Skeletal muscle tissue (tissue), 3 donors: ENCODE measurements at regions not wholly inside any gene's neighbourhood (a gene's known extent, or its start where the extent isn't known, plus 50 kb on each side); places are given as distances from the start of the nearest gene placed in this dataset.
A peak's percentile ranks its signal among the peaks of the same experiment; 100 is the strongest.

Experiments used
- H3K27ac ChIP-seq: one replicate; pipeline ENCODE4 v1.7.0; 2013; ENCODE audit warnings: mild to moderate bottlenecking, low read depth, low read length, inconsistent platforms
- H3K27me3 ChIP-seq, 3 donors: one replicate each; pipeline ENCODE4 v1.7.0; 2013; ENCODE audit warnings: low read length in 3 of 3; ENCODE audit not compliant: control insufficient read depth in 3 of 3, insufficient read depth in 3 of 3
- H3K36me3 ChIP-seq, 3 donors: one replicate each; pipeline ENCODE4 v1.7.0; 2013; ENCODE audit warnings: low read length in 3 of 3; ENCODE audit not compliant: control insufficient read depth in 3 of 3, insufficient read depth in 3 of 3
- H3K4me1 ChIP-seq, 3 donors: one replicate each; pipeline ENCODE4 v1.7.0; 2013; ENCODE audit warnings: low read length in 3 of 3, mild to moderate bottlenecking in 3 of 3; ENCODE audit not compliant: control insufficient read depth in 3 of 3, insufficient read depth in 3 of 3
- H3K4me3 ChIP-seq, 3 donors: one replicate each; pipeline ENCODE4 v1.7.0; 2013; ENCODE audit warnings: low read length in 3 of 3
- H3K9ac ChIP-seq, 3 donors: one replicate each; pipeline ENCODE4 v1.7.0; 2013; ENCODE audit warnings: low read length in 3 of 3, mild to moderate bottlenecking in 3 of 3, moderate library complexity in 2 of 3, low read depth in 1 of 3
- H3K9me3 ChIP-seq, 3 donors: one replicate each; pipeline ENCODE4 v1.7.0; 2013; ENCODE audit warnings: low read length in 3 of 3; ENCODE audit not compliant: control insufficient read depth in 3 of 3
- donor health status: Osteomylitis.

DNA sequence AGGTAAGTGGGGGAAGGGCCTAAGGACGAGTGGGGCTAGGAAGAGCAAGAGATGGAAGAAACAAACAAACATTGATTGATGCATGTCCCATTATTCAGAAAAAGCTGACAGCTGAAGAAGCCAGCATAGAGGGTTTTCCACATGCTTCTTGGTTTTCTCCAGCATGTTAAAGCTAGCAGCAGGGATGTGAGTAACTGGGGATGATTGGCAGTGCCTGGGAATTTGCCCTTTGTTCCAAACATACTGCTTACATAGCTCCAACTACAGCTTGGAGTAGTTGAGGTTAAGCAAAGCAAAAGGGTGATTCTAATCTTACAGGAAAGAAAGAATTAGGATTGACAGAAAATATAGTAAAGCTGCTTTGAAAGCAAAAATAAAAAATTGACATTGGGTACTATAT lies 68.0 kb upstream of the IFNG-AS1 start:
- H3K27me3 ChIP-seq: no peaks in the 10 kb centered on the region
- H3K4me1 ChIP-seq: peaks cover 0 to 13% (median 0%) of the 10 kb centered on the region in 3 donors
- H3K9me3 ChIP-seq: no peaks in the 10 kb centered on the region
- no peak overlapping the region for H3K9ac ChIP-seq
- H3K27ac ChIP-seq: no peak overlapping the region
- no peak overlapping the region for H3K4me3 ChIP-seq
- H3K36me3 ChIP-seq: no peaks in the 10 kb centered on the region

- no peak overlapping the region for H3K4me3 ChIP-seq
Measured at GRCh38 chr12:67922245-67922644, 67.0 kb upstream of the IFNG-AS1 start.

DNA sequence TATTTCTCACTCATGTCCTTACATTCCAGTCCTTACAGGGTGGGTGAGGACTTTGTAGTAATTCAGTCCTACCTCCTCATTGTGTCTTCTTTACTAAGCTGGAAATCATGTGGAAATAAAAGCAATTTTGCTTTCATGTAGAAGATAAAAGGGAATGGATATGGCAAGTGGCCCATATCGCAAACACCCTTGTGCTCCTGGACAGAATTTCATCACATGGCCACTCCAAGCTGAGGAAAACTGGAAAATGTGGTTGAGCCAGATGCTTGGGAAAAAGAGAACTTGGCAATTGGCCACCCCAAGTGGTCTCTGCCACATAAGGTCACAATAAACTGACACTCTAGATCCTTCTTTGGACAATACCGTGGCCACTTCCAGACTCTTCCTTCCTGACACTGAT lies 64.2 kb upstream of the IFNG-AS1 start:
- H3K27me3 ChIP-seq: no peaks in the 10 kb centered on the region
- H3K9ac ChIP-seq: no peak overlapping the region
- H3K4me1 ChIP-seq: peaks cover 10 to 25% (median 10%) of the 10 kb centered on the region in 3 donors
- H3K36me3 ChIP-seq: no peaks in the 10 kb centered on the region
- no peak overlapping the region for H3K27ac ChIP-seq
- H3K4me3 ChIP-seq: no peak overlapping the region
- no peaks in the 10 kb centered on the region for H3K9me3 ChIP-seq

More at GRCh38 chr12:67922245-67922644, 67.0 kb upstream of the IFNG-AS1 start:
- Histone ChIP-seq H3K9ac (no peak overlapping the region), H3K27ac (no peak overlapping the region), H3K36me3 (no peaks in the 10 kb centered on the region), H3K27me3 (no peaks in the 10 kb centered on the region), H3K4me1 (peaks cover 0 to 10% (median 0%) of the 10 kb centered on the region in 3 donors), H3K9me3 (no peaks in the 10 kb centered on the region)

DNA sequence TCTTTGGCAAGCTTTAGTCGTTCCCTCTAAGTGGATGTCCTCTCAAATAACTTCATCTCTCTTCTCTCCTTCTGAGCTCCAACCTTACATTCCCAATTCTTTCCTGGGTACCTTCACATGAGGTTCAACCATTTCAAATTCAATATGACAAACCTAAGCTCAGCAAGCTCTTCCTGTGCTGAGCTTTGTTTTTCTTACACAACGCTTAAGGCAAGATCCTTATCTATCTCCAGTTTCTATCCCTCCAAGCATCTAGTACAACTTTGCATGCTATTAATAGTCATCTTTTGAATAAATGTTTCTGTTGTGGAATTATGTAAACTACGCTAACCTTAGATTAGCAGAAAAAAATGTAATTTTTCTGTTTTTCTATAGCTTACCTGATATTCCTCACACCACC lies 63.7 kb upstream of the IFNG-AS1 start:
- H3K9me3 ChIP-seq: no peaks in the 10 kb centered on the region
- no peaks in the 10 kb centered on the region for H3K27me3 ChIP-seq
- peaks cover 10 to 28% (median 10%) of the 10 kb centered on the region in 3 donors for H3K4me1 ChIP-seq
- H3K4me3 ChIP-seq: no peak overlapping the region
- no peak overlapping the region for H3K9ac ChIP-seq
- no peak overlapping the region for H3K27ac ChIP-seq
- no peaks in the 10 kb centered on the region for H3K36me3 ChIP-seq

GRCh38 chr12:67926063-67926462 lies 63.2 kb upstream of the IFNG-AS1 start:
- peaks cover 10 to 28% (median 10%) of the 10 kb centered on the region in 3 donors for H3K4me1 ChIP-seq
- H3K27me3 ChIP-seq: no peaks in the 10 kb centered on the region
- no peak overlapping the region for H3K27ac ChIP-seq
- H3K9me3 ChIP-seq: no peaks in the 10 kb centered on the region
- H3K36me3 ChIP-seq: no peaks in the 10 kb centered on the region
- H3K9ac ChIP-seq: no peak overlapping the region
- H3K4me3 ChIP-seq: no peak overlapping the region

DNA sequence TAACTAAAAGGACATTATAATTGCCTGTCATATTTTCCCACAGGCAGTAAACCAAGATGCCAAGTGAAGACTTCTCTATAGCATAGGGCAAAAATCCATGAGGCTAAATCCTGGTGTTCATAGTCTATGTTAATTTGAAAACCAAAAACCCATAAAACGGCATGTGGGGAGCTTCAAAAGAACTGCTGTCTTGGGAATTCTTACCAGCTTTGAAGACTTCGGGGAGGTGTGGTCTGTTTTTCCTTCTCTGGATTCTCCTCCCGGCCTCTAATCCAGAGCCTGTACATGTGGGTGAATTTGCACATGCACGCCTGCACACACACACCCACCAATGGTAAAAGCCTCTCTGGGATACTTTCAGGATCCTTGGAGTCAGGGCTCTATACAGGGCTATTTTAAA lies 61.9 kb upstream of the IFNG-AS1 start:
- no peaks in the 10 kb centered on the region for H3K27me3 ChIP-seq
- H3K9ac ChIP-seq: no peak overlapping the region
- H3K27ac ChIP-seq: no peak overlapping the region

GRCh38 chr12:67927815-67928214 lies 61.4 kb upstream of the IFNG-AS1 start:
- H3K36me3 ChIP-seq: peaks cover 0 to 4% (median 0%) of the 10 kb centered on the region in 3 donors
- no peak overlapping the region for H3K4me3 ChIP-seq
- H3K27ac ChIP-seq: no peak overlapping the region
- no peaks in the 10 kb centered on the region for H3K9me3 ChIP-seq
- H3K4me1 ChIP-seq: peaks cover 10 to 32% (median 10%) of the 10 kb centered on the region in 3 donors
- H3K27me3 ChIP-seq: no peaks in the 10 kb centered on the region
- H3K9ac ChIP-seq: peak overlapping the region in 1 of 3 donors; percentile 28

More for the DNA sequence above, 61.9 kb upstream of the IFNG-AS1 start:
- Histone ChIP-seq H3K36me3 (peaks cover 0 to 4% (median 0%) of the 10 kb centered on the region in 3 donors), H3K4me3 (no peak overlapping the region), H3K4me1 (peaks cover 10 to 32% (median 10%) of the 10 kb centered on the region in 3 donors), H3K9me3 (no peaks in the 10 kb centered on the region)

DNA sequence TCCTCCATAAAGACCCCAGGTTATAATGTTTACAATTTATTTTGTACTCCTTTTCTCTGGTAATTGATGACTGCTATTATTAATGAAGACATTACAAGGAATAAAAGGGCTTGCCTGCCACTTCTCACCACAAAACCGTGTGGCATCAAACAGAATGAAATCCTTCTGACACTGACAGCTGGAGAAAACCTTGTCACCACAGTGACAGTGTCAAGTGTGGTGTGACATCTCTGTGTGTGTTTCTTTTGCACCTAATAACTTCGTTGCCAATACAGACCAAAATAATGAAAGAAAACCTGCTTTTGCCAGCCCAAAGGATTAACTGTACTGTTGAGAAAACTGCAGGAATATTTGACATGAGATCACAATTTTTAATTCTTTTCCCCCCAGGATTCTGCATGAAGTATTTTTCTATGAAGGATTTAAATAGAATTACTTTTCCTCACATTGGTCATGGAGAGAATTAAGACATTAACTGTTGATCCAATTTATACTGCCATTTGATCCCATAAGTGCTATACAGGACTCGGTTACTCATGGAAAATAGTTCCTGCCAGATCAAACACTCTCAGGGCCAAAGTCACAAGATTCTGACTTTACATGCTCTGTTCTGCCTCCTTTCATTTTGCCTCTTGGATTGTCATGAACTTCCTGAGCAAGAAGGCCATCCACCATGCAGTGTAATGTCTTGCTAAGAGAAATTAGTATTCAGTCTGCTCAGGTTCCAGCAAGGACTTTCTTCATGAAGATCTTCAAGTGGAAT lies 60.4 kb upstream of the IFNG-AS1 start:
- peak overlapping the region in 1 of 3 donors; percentile 28 for H3K9ac ChIP-seq
- H3K4me3 ChIP-seq: peak overlapping the region in 2 of 3 donors; percentile 39 to 49
- H3K27ac ChIP-seq: peak overlapping the region; percentile 83
- H3K4me1 ChIP-seq: peaks cover 10 to 32% (median 10%) of the 10 kb centered on the region in 3 donors
- H3K9me3 ChIP-seq: no peaks in the 10 kb centered on the region
- peaks cover 0 to 4% (median 0%) of the 10 kb centered on the region in 3 donors for H3K36me3 ChIP-seq
- H3K27me3 ChIP-seq: no peaks in the 10 kb centered on the region

DNA sequence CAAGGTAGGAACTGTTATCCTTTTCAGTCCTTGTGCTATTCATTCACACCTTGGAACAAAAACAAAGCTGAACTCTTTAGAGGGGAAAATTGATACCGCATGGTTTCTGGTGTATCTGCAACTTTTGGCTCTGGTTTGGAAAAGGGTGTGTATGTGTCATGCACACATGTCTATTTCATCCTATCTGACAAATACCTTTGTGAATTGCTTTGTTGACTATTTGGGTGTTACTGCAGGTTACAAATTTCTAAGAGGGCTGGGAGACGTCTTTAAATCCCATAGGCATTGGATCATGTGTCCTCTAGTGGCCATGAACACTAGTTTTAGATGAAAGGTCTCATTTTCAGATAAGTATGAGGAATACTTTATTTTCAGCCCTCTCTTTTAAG lies 59.9 kb upstream of the IFNG-AS1 start:
- Histone ChIP-seq H3K27me3 (no peaks in the 10 kb centered on the region), H3K4me3 (peak overlapping the region in 2 of 3 donors; percentile 39 to 49), H3K9me3 (no peaks in the 10 kb centered on the region), H3K4me1 (peaks cover 10 to 28% (median 10%) of the 10 kb centered on the region in 3 donors), H3K9ac (peak overlapping the region in 1 of 3 donors; percentile 28), H3K36me3 (peaks cover 0 to 4% (median 0%) of the 10 kb centered on the region in 3 donors), H3K27ac (peak overlapping the region; percentile 83)

- Histone ChIP-seq H3K36me3 (no peaks in the 10 kb centered on the region), H3K27me3 (no peaks in the 10 kb centered on the region), H3K9me3 (no peaks in the 10 kb centered on the region), H3K27ac (no peak overlapping the region), H3K4me1 (peaks cover 11 to 19% (median 12%) of the 10 kb centered on the region in 3 donors), H3K9ac (no peak overlapping the region), H3K4me3 (no peak overlapping the region)
Measured at GRCh38 chr12:67937822-67938221, 51.4 kb upstream of the IFNG-AS1 start.
